IMR-90 (cell line): ENCODE measurements at regions not wholly inside any gene's neighbourhood (a gene's known extent, or its start where the extent isn't known, plus 50 kb on each side); places are given as distances from the start of the nearest gene placed in this dataset.

Experiments used
- ATAC-seq: fragments of 200-7000 bp; cut with Tn5 transposase; 2 replicates; pipeline ENCODE4 v1.9.1; 2020; ENCODE audit warnings: low read depth, mild to moderate bottlenecking, moderate library complexity
- BruUV-seq: library from RNA; stranded (reverse); fragments of 400-500 nt; replicated peaks from 2 replicates; lab custom pipeline; 2021; lab: Mats Ljungman, UMichigan
- CTCF ChIA-PET: fragments of 300-600 bp; formaldehyde crosslinking; extraction: SDS; loops from one replicate; lab custom pipeline; 2021; ENCODE audit warnings: antibody characterized with exemption; lab: Yijun Ruan, JAX
- POLR2A ChIA-PET: fragments of 300-600 bp; sonication (Branson Sonifier 250); formaldehyde crosslinking; loops from one replicate; lab custom pipeline; 2022; ENCODE audit warnings: antibody characterized with exemption; ENCODE audit not compliant: unreplicated experiment; lab: Charles Lee
- DNase-seq: peaks from one replicate; pipeline ENCODE4 v3.0.0; 2013
- H2AFZ ChIP-seq: replicated peaks from 2 replicates; pipeline ENCODE3; 2013; ENCODE audit warnings: low read length, mild to moderate bottlenecking; ENCODE audit not compliant: poor library complexity
- H2AK5ac ChIP-seq: 2 replicates; pipeline ENCODE4 v1.6.1; 2013; ENCODE audit warnings: low read depth, low read length, inconsistent platforms
- H2AK9ac ChIP-seq: replicated peaks from 2 replicates; pipeline ENCODE3; 2013; ENCODE audit warnings: mild to moderate bottlenecking, low read depth, low read length, moderate library complexity; ENCODE audit not compliant: poor library complexity
- H2BK120ac ChIP-seq: 2 replicates; pipeline ENCODE4 v1.6.1; 2013; ENCODE audit warnings: low read depth, low read length, inconsistent platforms
- H2BK15ac ChIP-seq: 3 replicates; pipeline ENCODE4 v1.6.1; 2013; ENCODE audit warnings: low read depth, low read length, inconsistent platforms
- H2BK20ac ChIP-seq: 2 replicates; pipeline ENCODE4 v1.6.1; 2013; ENCODE audit warnings: low read depth, mild to moderate bottlenecking, inconsistent platforms, low read length, moderate library complexity
- H2BK5ac ChIP-seq: 2 replicates; pipeline ENCODE4 v1.6.1; 2013; ENCODE audit warnings: mild to moderate bottlenecking, low read depth, low read length, inconsistent platforms; ENCODE audit not compliant: poor library complexity, severe bottlenecking
- H3K14ac ChIP-seq: replicated peaks from 2 replicates; pipeline ENCODE4 v1.6.1; 2013; ENCODE audit warnings: low read depth, low read length, inconsistent platforms
- H3K18ac ChIP-seq: 2 replicates; pipeline ENCODE4 v1.6.1; 2013; ENCODE audit warnings: low read depth, low read length, control low read depth
- H3K23ac ChIP-seq: 2 replicates; pipeline ENCODE4 v1.6.1; 2013; ENCODE audit warnings: low read depth, low read length, inconsistent platforms
- H3K27ac ChIP-seq: 2 replicates; pipeline ENCODE4 v1.5.1; 2013; ENCODE audit warnings: mild to moderate bottlenecking, control low read depth, low read length; ENCODE audit not compliant: insufficient read depth
- H3K27me3 ChIP-seq: 2 replicates; pipeline ENCODE4 v1.6.1; 2013; ENCODE audit warnings: low read length; ENCODE audit not compliant: control insufficient read depth, insufficient read depth
- H3K36me3 ChIP-seq: 2 replicates; pipeline ENCODE4 v1.6.1; 2013; ENCODE audit warnings: low read length, mixed read lengths; ENCODE audit not compliant: control insufficient read depth, insufficient read depth
- H3K4ac ChIP-seq: 2 replicates; pipeline ENCODE4 v1.6.1; 2013; ENCODE audit warnings: low read depth, low read length, inconsistent platforms
- H3K4me1 ChIP-seq: 2 replicates; pipeline ENCODE4 v1.6.1; 2013; ENCODE audit warnings: low read length, mixed read lengths; ENCODE audit not compliant: control insufficient read depth, insufficient read depth
- H3K4me2 ChIP-seq: 2 replicates; pipeline ENCODE4 v1.6.1; 2013; ENCODE audit warnings: low read depth, mild to moderate bottlenecking, control low read depth, low read length, moderate library complexity
- H3K4me3 ChIP-seq: 2 replicates; pipeline ENCODE4 v1.5.1; 2013; ENCODE audit warnings: low read depth, mild to moderate bottlenecking, control low read depth, low read length, moderate library complexity; ENCODE audit not compliant: insufficient read depth
- H3K56ac ChIP-seq: 2 replicates; pipeline ENCODE4 v1.6.1; 2013; ENCODE audit warnings: low read length, inconsistent platforms; ENCODE audit not compliant: insufficient read depth; ENCODE audit errors: extremely low read depth
- H3K79me1 ChIP-seq, 2 experiments: 2 replicates each; pipeline ENCODE4 v1.6.1; 2013; ENCODE audit warnings: low read length in 2 of 2, inconsistent platforms in 1 of 2, low read depth in 1 of 2
- H3K9ac ChIP-seq: 2 replicates; pipeline ENCODE4 v1.6.1; 2013; ENCODE audit warnings: low read depth, low read length, control low read depth
- H3K9me1 ChIP-seq: 2 replicates; pipeline ENCODE4 v1.6.1; 2013; ENCODE audit warnings: low read length, inconsistent platforms; ENCODE audit not compliant: insufficient read depth
- H3K9me3 ChIP-seq: 2 replicates; pipeline ENCODE4 v1.6.1; 2013; ENCODE audit warnings: low read length; ENCODE audit not compliant: control insufficient read depth, insufficient read depth
- H4K20me1 ChIP-seq: 2 replicates; pipeline ENCODE4 v1.6.1; 2013; ENCODE audit warnings: low read length, inconsistent platforms; ENCODE audit not compliant: insufficient read depth
- H4K5ac ChIP-seq: 2 replicates; pipeline ENCODE4 v1.6.1; 2013; ENCODE audit warnings: mild to moderate bottlenecking, low read depth, low read length, control low read depth
- H4K8ac ChIP-seq, 2 experiments: 2 replicates each; pipeline ENCODE4 v1.6.1; 2013; ENCODE audit warnings: low read depth in 2 of 2, low read length in 2 of 2, control low read depth in 1 of 2, inconsistent platforms in 1 of 2
- H4K91ac ChIP-seq: 2 replicates; pipeline ENCODE4 v1.6.1; 2013; ENCODE audit warnings: low read depth, low read length, inconsistent platforms; ENCODE audit not compliant: insufficient read depth
- BHLHE40 ChIP-seq: fragments of 150-350 bp; IDR thresholded peaks from 2 replicates; pipeline ENCODE4 v1.6.1; 2016; ENCODE audit warnings: mild to moderate bottlenecking, low read depth, low read length
- CEBPB ChIP-seq: IDR thresholded peaks from 2 replicates; pipeline ENCODE4 v1.6.1; 2012; ENCODE audit warnings: low read depth, low read length, improper control_type of control experiment
- CHD1 ChIP-seq: IDR thresholded peaks from 2 replicates; pipeline ENCODE4 v1.6.1; 2012; ENCODE audit warnings: low read depth, low read length, improper control_type of control experiment
- CTCF ChIP-seq: conservative IDR thresholded peaks from 2 replicates; pipeline ENCODE4 v1.5.1; 2012; ENCODE audit warnings: mild to moderate bottlenecking, low read depth, low read length, improper control_type of control experiment
- ELK1 ChIP-seq: fragments of 150-350 bp; IDR thresholded peaks from 2 replicates; pipeline ENCODE4 v1.6.1; 2016; ENCODE audit warnings: low read depth, mild to moderate bottlenecking, low read length, moderate library complexity, borderline replicate concordance
- FOS ChIP-seq: fragments of 150-350 bp; IDR thresholded peaks from 2 replicates; pipeline ENCODE4 v1.6.1; 2016; ENCODE audit warnings: low read depth, low read length
- MAFK ChIP-seq: IDR thresholded peaks from 2 replicates; pipeline ENCODE4 v1.6.1; 2012; ENCODE audit warnings: low read depth, low read length, improper control_type of control experiment
- MAZ ChIP-seq: IDR thresholded peaks from 2 replicates; pipeline ENCODE4 v1.6.1; 2012; ENCODE audit warnings: low read depth, mild to moderate bottlenecking, low read length, improper control_type of control experiment, moderate library complexity, borderline replicate concordance
- MXI1 ChIP-seq: IDR thresholded peaks from 2 replicates; pipeline ENCODE4 v1.6.1; 2012; ENCODE audit warnings: low read depth, mild to moderate bottlenecking, low read length, moderate library complexity, borderline replicate concordance
- NFE2L2 ChIP-seq: fragments of 150-350 bp; IDR thresholded peaks from 2 replicates; pipeline ENCODE4 v1.6.1; 2016; ENCODE audit warnings: low read depth, mild to moderate bottlenecking, low read length
- POLR2A ChIP-seq: IDR thresholded peaks from 2 replicates; pipeline ENCODE4 v1.6.1; 2012; ENCODE audit warnings: mild to moderate bottlenecking, low read depth, low read length
- RAD21 ChIP-seq: IDR thresholded peaks from 2 replicates; pipeline ENCODE4 v1.6.1; 2012; ENCODE audit warnings: low read length, improper control_type of control experiment
- RCOR1 ChIP-seq: IDR thresholded peaks from 2 replicates; pipeline ENCODE4 v1.6.1; 2012; ENCODE audit warnings: mild to moderate bottlenecking, low read length, improper control_type of control experiment; ENCODE audit not compliant: insufficient replicate concordance
- RFX5 ChIP-seq: IDR thresholded peaks from 2 replicates; pipeline ENCODE4 v1.8.0; 2012; ENCODE audit warnings: low read depth, mild to moderate bottlenecking, low read length, moderate library complexity
- SMC3 ChIP-seq: fragments of 150-350 bp; IDR thresholded peaks from 2 replicates; pipeline ENCODE4 v1.6.1; 2016; ENCODE audit warnings: low read depth, mild to moderate bottlenecking, antibody characterized with exemption, low read length, moderate library complexity
- USF2 ChIP-seq: fragments of 150-350 bp; IDR thresholded peaks from 2 replicates; pipeline ENCODE4 v1.6.1; 2017; ENCODE audit warnings: mild to moderate bottlenecking, antibody characterized with exemption, low read length, low read depth
- dilution Hi-C: fragments of 300-500 bp; cut with HindIII; formaldehyde crosslinking; loops from one replicate; pipeline ENCODE4 v1.14.3; 2018; ENCODE audit warnings: low sequenced_read_pairs; ENCODE audit not compliant: unreplicated experiment
- in situ Hi-C: fragments of 300-500 bp; cut with MboI; formaldehyde crosslinking; loops from 3 replicates; pipeline ENCODE4 v1.14.3; 2019; ENCODE audit warnings: low sequenced_read_pairs, inconsistent platforms, mixed read lengths
- intact Hi-C: fragments of 100-400 bp; cut with micrococcal nuclease; formaldehyde crosslinking; loops from 2 replicates; pipeline ENCODE4 v1.10.0; 2022

- dilution Hi-C loops (no loop called here), intact Hi-C loops (no loop called here), in situ Hi-C loops (no loop called here)
- CTCF ChIA-PET: interaction anchor here (0.9 kb wide), 1 partner anchor 9 kb away, joined by 5 read pairs; no protein-coding TSS in a partner anchor
- Histone ChIP-seq H3K4me1 (no peaks in the 10 kb centered on the region), H2BK5ac (no peak overlapping the region), H2BK20ac (no peak overlapping the region), H3K23ac (no peak overlapping the region), H4K8ac (no peak overlapping the region), H2AK9ac (no peak overlapping the region), H3K27me3 (peaks cover 16% of the 10 kb centered on the region), H4K91ac (no peak overlapping the region), H2AK5ac (no peak overlapping the region), H3K27ac (no peak overlapping the region), H2BK15ac (no peak overlapping the region), H3K9me3 (peaks cover 4% of the 10 kb centered on the region), H2AFZ (no peak overlapping the region), H3K4me3 (no peak overlapping the region), H3K36me3 (no peaks in the 10 kb centered on the region), H2BK120ac (no peak overlapping the region), H3K4me2 (no peak overlapping the region), H4K5ac (no peak overlapping the region), H4K20me1 (no peaks in the 10 kb centered on the region), H3K18ac (no peak overlapping the region), H3K9ac (no peak overlapping the region), H3K79me1 (no peaks in the 10 kb centered on the region), H3K56ac (no peak overlapping the region), H3K4ac (no peak overlapping the region), H3K14ac (no peak overlapping the region), H3K9me1 (no peaks in the 10 kb centered on the region)
- POLR2A ChIA-PET: no interaction called here
- no TSS peak for BruUV-seq
- no peak for TF ChIP-seq BHLHE40
- TF ChIP-seq CHD1: no peak
- TF ChIP-seq RFX5: no peak
- TF ChIP-seq SMC3: no peak
- TF ChIP-seq RAD21: no peak
- no peak for TF ChIP-seq POLR2A
- no peak for TF ChIP-seq USF2
- no peak for TF ChIP-seq CTCF
- no peak for TF ChIP-seq MXI1
- no peak for TF ChIP-seq MAFK
- TF ChIP-seq NFE2L2: no peak
- TF ChIP-seq MAZ: no peak
- no peak for TF ChIP-seq CEBPB
- no peak for TF ChIP-seq ELK1
- no peak for TF ChIP-seq RCOR1
- TF ChIP-seq FOS: no peak
- no peak for ATAC-seq
- no peak for DNase-seq
Observed at GRCh38 chr2:161055289-161055688, 104.9 kb upstream of the TANK start.
